ENCODE measurements at regions not wholly inside any gene's neighbourhood (a gene's known extent, or its start where the extent isn't known, plus 50 kb on each side); places are given as distances from the start of the nearest gene placed in this dataset.

DNA sequence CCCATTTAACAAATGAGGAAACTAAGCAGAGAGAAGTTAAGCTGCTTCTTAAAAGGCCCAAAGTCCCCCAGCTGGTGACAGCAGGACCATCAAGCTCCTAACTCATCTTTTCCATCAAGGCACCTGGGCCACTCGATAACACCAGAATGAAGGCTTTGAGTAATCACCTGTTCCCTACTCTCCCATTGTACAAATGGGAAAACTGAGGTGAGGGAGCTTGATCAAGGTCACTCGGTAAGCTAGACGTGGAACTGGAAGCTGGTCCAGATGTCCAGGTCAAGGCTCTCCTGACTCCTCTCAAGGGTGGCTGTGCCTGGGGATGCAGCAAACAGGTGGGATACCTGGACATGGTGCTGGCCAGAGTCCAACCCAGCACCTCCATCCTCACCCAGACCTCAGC is 90.6 kb upstream of the SHB start:
- Histone ChIP-seq H3K4me2 (ENCODE audit: low read length) (no peak overlapping the region), H2AFZ (ENCODE audit: low read length) (no peak overlapping the region), H3K79me2 (ENCODE audit: low read length) (no peaks in the 10 kb centered on the region), H4K20me1 (ENCODE audit: low read length) (no peaks in the 10 kb centered on the region), H3K36me3 (ENCODE audit: low read depth, low read length) (no peaks in the 10 kb centered on the region), H3F3A (ENCODE audit: low read length, unreplicated experiment) (no peaks in the 10 kb centered on the region), H3K27me3 (ENCODE audit: low read length) (no peaks in the 10 kb centered on the region), H3K9me3 (ENCODE audit: low read length) (no peaks in the 10 kb centered on the region), H3K9me2 (replicated peaks; ENCODE audit: low read length) (no peaks in the 10 kb centered on the region), H3K4me3 (ENCODE audit: low read length) (no peak overlapping the region), H3K27ac (ENCODE audit: low read length) (no peak overlapping the region), H3K9ac (ENCODE audit: low read length) (no peak overlapping the region), H3K4me1 (ENCODE audit: insufficient read depth, low read length) (0 out of 2 replicates have a peak, but pooled peaks cover 4% of the 10 kb centered on the region)
- no TSS peak for BruUV-seq (replicated peaks)
- DNase-seq = no peak
- ChIA-PET POLR2A (ENCODE audit: unreplicated experiment) (no interaction called here), CTCF (interaction anchor here (0.7 kb wide), 1 partner anchor 104 kb away, joined by 5 read pairs; no protein-coding TSS in a partner anchor)
- no peak for TF ChIP-seq CTCF (conservative IDR thresholded peaks at IDR 0.05; ENCODE audit: low read depth, low read length)
- TF ChIP-seq EZH2phosphoT487 (IDR thresholded peaks at IDR 0.05; ENCODE audit: borderline replicate concordance, low read length) = no peak
- no peak for TF ChIP-seq EZH2 (IDR thresholded peaks at IDR 0.05; ENCODE audit: low read length, unreplicated experiment)
- intact Hi-C loops (cut with micrococcal nuclease) = no loop called here
- no peak for ATAC-seq

DNA sequence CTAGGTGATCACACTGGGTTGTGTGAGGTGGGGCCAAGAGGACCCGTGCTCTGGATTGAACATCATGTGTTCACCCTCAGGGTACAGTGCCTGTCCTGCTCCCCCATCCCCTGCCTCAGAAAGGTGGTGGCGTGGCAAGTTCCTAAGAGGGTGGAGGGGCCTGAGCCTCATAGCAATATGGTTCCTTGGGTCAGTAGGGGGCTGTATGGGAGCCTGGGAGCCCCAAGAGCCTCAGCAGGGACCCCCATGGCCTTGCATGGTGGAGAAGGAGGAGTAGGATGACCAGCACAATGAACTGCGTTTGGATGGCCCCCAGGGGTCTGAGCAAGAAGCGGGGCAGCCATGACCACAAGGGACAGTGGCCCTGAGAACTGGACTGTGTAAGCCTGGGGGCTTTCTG is 89.6 kb upstream of the SHB start:
- no peaks in the 10 kb centered on the region for H3K9me3 ChIP-seq (ENCODE audit: low read length)
- POLR2A ChIA-PET (ENCODE audit: unreplicated experiment) = no interaction called here
- no peaks in the 10 kb centered on the region for H3K79me2 ChIP-seq (ENCODE audit: low read length)
- ATAC-seq (no peak), DNase-seq (no peak)
- H2AFZ ChIP-seq (ENCODE audit: low read length) = no peak overlapping the region
- BruUV-seq (replicated peaks) = no TSS peak
- H3K4me1 ChIP-seq (ENCODE audit: insufficient read depth, low read length) = 0 out of 2 replicates have a peak, but pooled peaks cover 4% of the 10 kb centered on the region
- no peak overlapping the region for H3K27ac ChIP-seq (ENCODE audit: low read length)
- H3K4me3 ChIP-seq (ENCODE audit: low read length) = no peak overlapping the region
- H3K36me3 ChIP-seq (ENCODE audit: low read depth, low read length) = no peaks in the 10 kb centered on the region
- no peak overlapping the region for H3K9ac ChIP-seq (ENCODE audit: low read length)
- H3K27me3 ChIP-seq (ENCODE audit: low read length) = no peaks in the 10 kb centered on the region
- H3K4me2 ChIP-seq (ENCODE audit: low read length) = no peak overlapping the region
- no peaks in the 10 kb centered on the region for H3F3A ChIP-seq (ENCODE audit: low read length, unreplicated experiment)
- TF ChIP-seq EZH2 (IDR thresholded peaks at IDR 0.05; ENCODE audit: low read length, unreplicated experiment) (no peak), EZH2phosphoT487 (IDR thresholded peaks at IDR 0.05; ENCODE audit: borderline replicate concordance, low read length) (no peak), CTCF (conservative IDR thresholded peaks at IDR 0.05; ENCODE audit: low read depth, low read length) (no peak)
- CTCF ChIA-PET = no interaction called here
- intact Hi-C loops (cut with micrococcal nuclease) = no loop called here
- no peaks in the 10 kb centered on the region for H4K20me1 ChIP-seq (ENCODE audit: low read length)
- no peaks in the 10 kb centered on the region for H3K9me2 ChIP-seq (replicated peaks; ENCODE audit: low read length)

GRCh38 chr9:38157711-38158110 is 88.7 kb upstream of the SHB start:
- H3K27ac ChIP-seq (ENCODE audit: low read length) = no peak overlapping the region
- no peaks in the 10 kb centered on the region for H3K79me2 ChIP-seq (ENCODE audit: low read length)
- BruUV-seq (replicated peaks) = no TSS peak
- H2AFZ ChIP-seq (ENCODE audit: low read length) = no peak overlapping the region
- no peaks in the 10 kb centered on the region for H3K36me3 ChIP-seq (ENCODE audit: low read depth, low read length)
- no peaks in the 10 kb centered on the region for H3F3A ChIP-seq (ENCODE audit: low read length, unreplicated experiment)
- no peak overlapping the region for H3K4me3 ChIP-seq (ENCODE audit: low read length)
- H3K9me2 ChIP-seq (replicated peaks; ENCODE audit: low read length) = no peaks in the 10 kb centered on the region
- ChIA-PET CTCF (no interaction called here), POLR2A (ENCODE audit: unreplicated experiment) (no interaction called here)
- H4K20me1 ChIP-seq (ENCODE audit: low read length) = no peaks in the 10 kb centered on the region
- H3K27me3 ChIP-seq (ENCODE audit: low read length) = no peaks in the 10 kb centered on the region
- no peak overlapping the region for H3K9ac ChIP-seq (ENCODE audit: low read length)
- ATAC-seq (no peak), DNase-seq (no peak)
- no peaks in the 10 kb centered on the region for H3K9me3 ChIP-seq (ENCODE audit: low read length)
- H3K4me1 ChIP-seq (ENCODE audit: insufficient read depth, low read length) = 0 out of 2 replicates have a peak, but pooled peaks cover 2% of the 10 kb centered on the region
- no peak for TF ChIP-seq CTCF (conservative IDR thresholded peaks at IDR 0.05; ENCODE audit: low read depth, low read length)
- TF ChIP-seq EZH2 (IDR thresholded peaks at IDR 0.05; ENCODE audit: low read length, unreplicated experiment) = no peak
- no peak for TF ChIP-seq EZH2phosphoT487 (IDR thresholded peaks at IDR 0.05; ENCODE audit: borderline replicate concordance, low read length)
- intact Hi-C loops (cut with micrococcal nuclease) = no loop called here
- no peak overlapping the region for H3K4me2 ChIP-seq (ENCODE audit: low read length)

Measured in PC-3 (cell line).